NOMO-1 treated with dmso at 0.1 percent for 144 hours (cell line): ENCODE measurements at regions not wholly inside any gene's neighbourhood (a gene's known extent, or its start where the extent isn't known, plus 50 kb on each side); places are given as distances from the start of the nearest gene placed in this dataset.
"Not testable (repeated sequence)": the region's sequence is repeated elsewhere in the genome, so short reads cannot be mapped to it uniquely, and the experiment has no call there.

Source experiments
- DNase-seq: peaks from one replicate; lab custom pipeline; 2025; ENCODE audit not compliant: unreplicated experiment; lab: John Stamatoyannopoulos, UW

DNA sequence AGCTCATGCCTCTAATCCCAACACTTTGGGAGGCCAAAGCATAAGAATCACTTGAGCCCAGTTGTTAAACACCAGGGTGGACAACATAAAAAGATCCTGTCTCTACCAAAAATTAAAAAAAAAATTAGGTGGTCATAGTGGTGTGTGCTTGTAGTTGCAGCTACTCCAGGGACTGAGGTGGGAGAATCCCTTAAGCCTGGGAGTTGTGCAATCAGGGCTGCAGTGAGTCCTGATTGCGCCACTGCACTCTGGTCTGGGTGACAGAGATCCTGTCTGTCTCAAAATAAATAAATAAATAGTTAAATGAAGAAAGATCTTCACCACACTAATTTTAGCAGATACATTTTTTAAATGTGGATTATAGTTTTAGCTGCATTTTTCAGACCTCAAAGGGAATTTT, 433.2 kb downstream of the MAT2B start:
- no peak for DNase-seq

DNA sequence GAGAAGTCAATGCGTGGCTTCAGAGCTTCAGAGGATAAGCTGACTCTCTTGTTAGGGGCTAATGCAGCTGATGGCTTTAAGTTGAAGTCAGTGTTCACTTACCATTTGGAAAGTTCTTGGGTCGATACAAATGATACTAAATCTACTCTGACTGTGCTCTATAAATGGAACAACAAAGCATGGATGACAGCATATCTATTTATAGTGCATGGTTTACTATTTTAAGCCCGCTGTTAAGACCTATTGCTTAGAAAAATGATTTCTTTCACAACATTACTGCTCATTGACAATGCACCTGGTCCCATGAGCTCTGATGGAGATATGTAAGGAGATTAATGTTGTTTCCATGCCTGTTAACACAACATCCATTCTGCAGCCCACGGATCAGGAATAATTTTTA, 435.7 kb downstream of the MAT2B start:
- no peak for DNase-seq

DNA sequence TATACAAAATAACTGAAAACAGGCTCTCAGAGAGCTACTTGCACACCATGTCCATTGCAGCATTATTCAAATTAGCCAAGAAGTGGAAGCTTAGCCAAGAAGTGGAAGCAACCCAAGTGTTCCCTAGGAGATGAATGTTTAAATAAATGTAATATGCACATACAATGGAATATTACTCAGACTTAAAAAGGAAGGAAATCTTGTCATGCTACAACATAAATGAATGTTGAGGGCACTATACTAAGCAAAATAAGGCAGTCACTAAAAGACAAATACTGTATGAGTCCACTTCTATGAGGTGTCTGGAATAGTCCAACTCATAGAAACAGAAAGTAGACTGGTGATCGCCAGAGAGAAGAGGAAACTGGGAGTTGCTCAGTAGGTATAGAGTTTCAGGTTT, 438.1 kb downstream of the MAT2B start:
- DNase-seq, result no peak

DNA sequence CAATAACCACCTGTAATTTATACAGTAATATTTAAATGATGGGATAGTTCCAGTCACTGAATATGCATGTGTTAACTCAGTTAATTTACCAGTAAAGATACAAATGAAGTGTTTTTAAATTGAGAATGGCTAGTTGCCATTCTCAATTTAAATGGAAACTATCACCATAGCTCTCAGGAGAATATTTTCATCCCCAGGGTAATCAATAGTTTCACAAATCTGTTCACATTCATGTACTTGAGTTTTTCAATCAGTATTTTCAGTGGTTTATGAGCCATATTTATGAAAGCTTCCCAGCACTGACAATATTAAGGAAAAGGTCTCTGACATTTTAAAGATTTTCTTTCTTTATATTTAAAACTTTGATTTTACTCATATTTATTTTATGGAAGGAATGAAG, 439.3 kb downstream of the MAT2B start:
- DNase-seq, result no peak

DNA sequence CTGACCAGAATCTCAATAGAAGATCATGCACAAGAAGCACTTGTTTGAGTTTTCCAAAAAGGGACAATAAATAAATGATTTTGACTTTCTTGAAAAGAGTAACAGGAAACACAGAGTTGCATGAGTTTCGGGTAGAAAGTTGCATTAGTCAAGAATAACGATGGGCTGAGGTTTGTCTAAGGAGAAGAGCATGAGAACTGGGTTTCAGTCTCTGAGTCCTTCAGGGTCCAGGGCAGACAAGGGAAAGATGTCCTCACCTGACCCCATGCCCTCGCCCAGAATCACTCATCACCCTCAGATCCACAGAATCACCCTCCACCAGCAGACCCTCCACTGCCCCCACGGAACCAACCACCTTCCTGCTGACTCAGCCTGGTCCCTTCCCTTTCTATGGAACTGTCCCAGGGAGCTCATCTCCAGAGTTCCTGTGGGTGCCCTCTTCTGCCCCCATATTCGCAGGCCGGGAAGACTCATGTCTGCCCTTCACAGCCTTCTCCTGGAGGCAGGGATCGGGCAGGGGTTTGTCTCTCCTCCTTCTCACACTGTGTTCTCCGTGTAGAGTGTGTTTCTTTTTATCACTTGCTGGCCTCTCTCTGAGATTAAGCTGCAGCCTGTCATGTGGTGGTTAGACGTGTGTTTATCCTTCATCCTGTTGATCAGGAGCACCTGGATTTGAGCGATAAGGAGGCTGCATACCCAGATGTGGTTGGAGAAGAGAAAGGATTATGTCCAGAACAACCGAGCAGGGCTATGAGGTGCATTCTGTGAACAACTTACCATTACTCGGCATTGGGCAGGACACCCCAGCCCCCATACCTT, 442.6 kb downstream of the MAT2B start:
- no peak for DNase-seq

- no peak for DNase-seq
Observed at GRCh38 chr5:163950248-163950647, 444.8 kb downstream of the MAT2B start.

- DNase-seq, result no peak
Observed at GRCh38 chr5:163951069-163951468, 445.6 kb downstream of the MAT2B start.

GRCh38 chr5:163953901-163954300, 448.5 kb downstream of the MAT2B start:
- DNase-seq, result no peak

DNA sequence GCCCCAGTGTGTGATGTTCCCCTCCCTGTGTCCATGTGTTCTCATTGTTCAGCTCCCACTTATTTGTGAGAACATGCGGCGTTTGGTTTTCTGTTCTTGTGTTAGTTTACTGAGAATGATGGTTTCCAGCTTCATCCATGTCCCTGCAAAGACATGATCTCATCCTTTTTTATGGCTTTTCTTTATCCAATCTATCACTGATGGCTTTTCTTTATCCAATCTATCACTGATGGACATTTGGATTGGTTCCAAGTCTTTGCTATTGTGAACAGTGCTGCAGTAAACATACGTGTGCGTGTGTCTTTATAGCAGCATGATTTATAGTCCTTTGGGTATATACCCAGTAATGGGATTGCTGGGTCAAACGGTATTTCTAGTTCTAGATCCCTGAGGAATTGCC, 455.8 kb downstream of the MAT2B start:
- DNase-seq, result not testable (repeated sequence)

GRCh38 chr5:163963881-163964280, 458.5 kb downstream of the MAT2B start:
- peak; percentile 83 for DNase-seq

DNA sequence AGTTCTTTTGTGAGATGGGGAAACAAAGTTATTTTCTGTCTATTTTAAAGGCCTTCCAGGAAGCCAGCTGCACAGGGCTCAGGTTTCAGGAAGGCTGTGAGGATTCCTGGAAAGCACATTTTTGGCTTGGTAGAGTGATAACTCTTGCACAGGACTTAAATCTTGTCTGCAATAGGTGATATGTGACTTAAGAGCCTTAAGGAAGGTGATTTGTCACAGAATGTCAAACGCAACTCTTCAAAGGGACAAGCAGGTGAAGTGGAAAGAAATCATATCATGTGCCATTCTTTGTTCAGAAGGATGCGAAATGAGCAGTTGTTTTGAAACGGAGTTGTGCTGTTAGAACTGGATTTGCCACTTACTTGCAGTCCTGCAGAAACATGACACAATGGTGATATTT, 459.3 kb downstream of the MAT2B start:
- DNase-seq, result no peak

- no peak for DNase-seq
Observed at GRCh38 chr5:163967268-163967667, 461.8 kb downstream of the MAT2B start.

DNA sequence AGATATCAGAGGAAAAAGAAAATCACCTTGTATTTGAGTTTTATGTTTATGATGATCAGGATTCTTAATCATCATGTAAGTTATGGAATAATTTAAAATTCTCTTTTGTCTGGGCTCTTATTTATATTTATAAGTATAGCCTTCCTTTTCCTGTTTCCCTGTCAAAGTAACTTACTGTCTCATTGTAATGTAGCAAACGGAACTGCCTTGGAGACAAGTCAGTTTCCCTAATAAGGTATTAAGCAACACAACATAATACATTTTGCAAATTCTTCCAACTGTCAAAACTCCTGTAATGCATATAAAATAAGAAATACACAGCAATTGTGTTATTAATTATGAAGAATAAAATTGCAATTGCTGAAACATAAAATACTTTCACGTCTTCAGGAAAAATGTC, 463.2 kb downstream of the MAT2B start:
- no peak for DNase-seq

DNA sequence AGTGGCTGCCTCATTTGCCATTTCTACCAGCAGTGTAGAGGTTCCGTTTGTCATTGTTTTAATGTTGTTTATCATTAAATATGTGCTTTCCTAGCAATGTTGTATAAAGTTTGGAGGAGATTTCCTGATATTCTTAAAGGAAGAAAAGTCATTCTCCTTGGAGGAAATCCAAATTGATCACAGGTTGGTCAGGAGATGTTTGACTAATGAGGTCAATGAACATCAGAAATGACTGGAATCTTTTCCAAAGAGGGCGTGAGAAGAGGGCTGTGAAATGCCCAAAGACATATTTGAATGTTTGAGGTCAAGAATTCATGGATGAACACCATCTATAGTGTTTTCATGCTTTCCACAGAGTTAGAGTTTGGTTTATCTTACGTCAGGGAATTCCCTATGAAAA, 471.3 kb downstream of the MAT2B start:
- DNase-seq, result no peak

- DNase-seq, result no peak
Observed at GRCh38 chr5:163978897-163979296, 473.5 kb downstream of the MAT2B start.

DNA sequence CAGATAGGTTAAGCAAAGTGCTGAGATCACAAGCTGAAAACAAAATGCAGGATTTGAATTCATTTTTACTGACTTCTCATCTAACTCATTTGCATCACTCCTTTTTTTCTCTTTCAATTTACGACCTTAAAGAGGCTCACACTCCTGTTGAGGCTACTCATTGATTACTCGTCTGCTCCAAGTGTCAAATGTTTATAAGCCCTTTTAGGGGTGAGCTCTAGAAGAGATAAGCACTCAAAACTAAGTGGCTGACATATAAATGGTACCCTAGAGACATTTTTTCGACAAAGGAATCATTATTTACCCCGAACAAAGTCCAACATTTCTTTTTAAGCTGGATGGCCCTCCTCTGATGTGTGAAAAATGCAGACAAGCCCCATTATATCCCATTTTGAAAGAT, 483.1 kb downstream of the MAT2B start:
- no peak for DNase-seq

- no peak for DNase-seq
Observed at GRCh38 chr5:163993126-163993525, 487.7 kb downstream of the MAT2B start.

DNA sequence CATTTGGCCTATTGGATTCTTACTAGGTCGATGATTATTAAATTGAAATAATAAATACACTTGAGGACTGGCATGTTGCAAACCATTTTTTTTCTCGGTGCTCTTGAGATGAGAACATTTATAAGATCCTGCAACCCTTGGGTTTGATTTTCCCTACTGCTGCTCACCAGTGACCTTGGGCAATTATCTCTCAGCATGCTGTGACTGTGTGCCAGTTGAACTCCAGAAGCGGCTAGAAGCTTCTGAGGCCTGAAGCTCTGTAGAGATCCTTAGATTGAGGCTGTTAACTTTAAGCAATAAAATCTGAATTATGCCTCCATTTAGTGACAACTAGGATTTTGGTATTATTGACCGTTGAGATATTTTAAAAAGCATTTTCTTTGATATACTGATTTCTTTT, 489.8 kb downstream of the MAT2B start:
- no peak for DNase-seq

- DNase-seq, result no peak
Observed at GRCh38 chr5:163997965-163998364, 492.5 kb downstream of the MAT2B start.

DNA sequence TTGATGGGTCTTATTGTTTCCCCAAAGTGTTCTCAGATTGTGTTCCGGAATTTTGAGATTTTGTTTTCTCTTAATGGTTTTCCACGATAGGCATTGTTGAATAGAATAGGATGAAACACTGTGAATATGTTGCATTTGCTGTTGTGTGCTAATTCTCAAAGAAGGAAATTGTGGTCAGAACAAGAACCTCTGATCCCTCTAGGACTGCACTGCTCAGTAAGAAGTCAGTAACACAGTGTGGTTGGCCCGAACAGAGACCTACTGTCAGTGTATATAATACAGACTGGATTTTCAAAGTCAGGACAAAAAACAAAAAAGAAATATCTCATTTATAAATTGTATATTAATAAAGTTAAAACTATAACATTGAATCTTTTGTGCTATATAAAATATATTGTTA, 494.8 kb downstream of the MAT2B start:
- DNase-seq, result no peak

GRCh38 chr5:164000819-164001218, 495.4 kb downstream of the MAT2B start:
- DNase-seq, result no peak

DNA sequence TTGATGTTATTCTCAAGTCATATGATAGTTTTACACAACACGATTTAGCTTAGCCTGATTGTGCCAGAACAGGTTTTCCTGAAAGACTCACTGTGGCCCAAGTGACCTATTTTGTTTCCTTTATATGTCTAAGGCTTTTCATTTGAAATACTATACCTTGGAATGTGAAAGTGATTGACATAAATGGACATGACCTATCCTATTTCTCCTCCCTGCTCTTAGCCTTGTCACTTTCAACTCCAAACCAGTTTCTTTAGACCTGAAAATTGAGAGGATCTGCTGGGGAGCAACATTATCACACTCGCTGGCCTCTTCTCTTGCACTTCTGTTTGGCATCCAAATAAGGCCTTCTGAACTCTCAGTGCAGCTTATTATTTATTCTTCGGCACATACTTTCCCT, 496.8 kb downstream of the MAT2B start:
- DNase-seq, result no peak

- no peak for DNase-seq
Observed at GRCh38 chr5:164002628-164003027, 497.2 kb downstream of the MAT2B start.
